Hematopoietic multipotent progenitor cell treated with erythropoietin and hydrocortisone succinate and interleukin-3 and kit ligand, for 8 days (in vitro differentiated cells): ENCODE measurements at regions not wholly inside any gene's neighbourhood (a gene's known extent, or its start where the extent isn't known, plus 50 kb on each side); places are given as distances from the start of the nearest gene placed in this dataset.

ENCODE experiments used
- DNase-seq: peaks from one replicate; pipeline ENCODE4 v3.0.0-alpha.2; 2015

DNA sequence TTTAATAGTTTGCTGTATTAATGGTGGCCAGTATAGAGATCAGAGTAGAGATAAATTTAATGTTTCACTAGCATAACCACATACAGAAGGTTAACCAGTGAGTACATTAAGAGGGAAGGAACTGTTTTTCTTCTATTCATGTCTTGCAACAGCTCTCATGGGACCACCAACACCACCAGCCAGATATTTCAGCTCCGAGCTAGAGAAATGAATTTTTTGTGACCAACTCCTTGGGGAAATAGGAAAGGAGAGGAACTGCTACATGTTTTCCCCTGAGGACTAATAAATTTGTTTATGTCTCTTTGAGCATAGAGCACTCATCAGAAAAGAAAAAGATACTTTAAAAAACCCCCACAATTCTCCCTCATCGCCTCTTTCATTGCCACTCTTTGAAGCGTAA, 247.5 kb downstream of the MBNL1 start:
- DNase-seq, result no peak

DNA sequence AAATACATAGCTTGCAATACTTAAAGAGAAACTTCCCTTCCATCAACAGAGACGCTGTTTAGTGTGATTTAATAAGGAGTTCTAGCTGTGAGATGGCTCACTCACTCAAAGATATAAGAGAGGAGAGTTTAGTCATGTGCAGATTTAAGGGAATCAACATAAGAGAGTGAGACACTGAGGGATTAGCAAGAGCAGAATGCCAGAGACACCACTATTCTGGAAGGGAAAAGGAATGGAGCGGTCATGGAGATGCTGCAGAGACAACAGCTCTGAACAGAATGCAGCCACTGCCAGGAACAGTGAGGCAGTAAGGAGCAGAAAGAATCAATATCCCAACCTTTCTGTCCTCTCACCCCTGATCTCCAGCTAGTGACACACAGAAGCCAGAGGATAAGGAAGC, 248.8 kb downstream of the MBNL1 start:
- DNase-seq, result no peak

DNA sequence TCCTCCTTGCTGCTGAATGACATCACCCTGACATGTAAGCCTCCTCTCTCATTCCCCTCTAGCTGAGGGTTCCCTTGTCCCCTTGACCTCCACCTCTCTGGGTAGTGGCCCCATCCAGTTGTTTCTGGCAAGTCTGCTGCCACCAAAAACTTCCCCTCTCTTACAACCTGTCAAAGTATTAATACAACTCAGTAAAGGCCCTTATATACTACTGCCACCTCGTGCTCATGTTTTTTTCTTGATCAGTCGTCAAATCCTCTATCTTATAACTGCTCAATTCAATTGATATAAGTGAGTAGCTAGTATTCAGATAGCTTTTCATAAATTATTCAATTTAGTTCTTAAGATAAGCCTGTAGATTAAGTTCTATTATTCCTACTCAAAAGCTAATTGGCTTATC, 249.6 kb downstream of the MBNL1 start:
- no peak for DNase-seq

DNA sequence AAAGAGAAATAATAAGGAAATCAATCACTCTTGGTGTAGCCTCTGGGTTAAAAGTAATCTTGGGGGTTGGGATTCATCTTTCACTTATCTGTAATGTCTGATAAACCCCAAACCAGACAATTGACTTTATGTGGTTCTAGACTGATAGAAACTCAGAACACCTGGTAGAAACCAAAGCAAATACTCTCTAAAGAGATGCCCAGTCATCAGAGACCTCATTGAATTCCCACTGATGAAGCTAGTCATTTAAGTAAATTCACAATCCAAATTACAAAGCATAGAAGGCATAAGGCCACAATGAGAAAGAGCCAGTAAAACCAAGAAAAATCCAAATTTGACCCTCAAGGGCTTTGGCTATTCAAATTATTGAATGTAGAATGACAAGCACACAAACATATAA, 250.6 kb downstream of the MBNL1 start:
- no peak for DNase-seq

DNA sequence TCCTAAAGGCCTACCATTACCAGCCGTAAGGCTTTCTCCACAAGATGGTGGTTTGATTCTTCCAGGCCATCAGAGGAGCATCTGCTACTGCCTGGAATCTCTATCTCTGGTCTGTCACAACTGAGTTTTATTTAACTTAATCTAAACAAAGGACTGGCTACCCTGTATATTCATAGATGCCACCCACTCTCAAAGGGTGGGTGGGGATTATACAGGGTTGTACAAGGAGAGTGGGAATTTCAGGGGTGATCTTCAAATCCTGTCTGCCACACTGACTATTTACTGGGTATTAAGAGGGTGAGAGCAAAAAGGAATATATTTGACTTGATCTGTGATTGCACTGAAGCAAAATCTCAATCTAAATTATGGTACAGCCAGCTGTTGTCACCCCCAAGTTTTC, 253.3 kb downstream of the MBNL1 start:
- no peak for DNase-seq

DNA sequence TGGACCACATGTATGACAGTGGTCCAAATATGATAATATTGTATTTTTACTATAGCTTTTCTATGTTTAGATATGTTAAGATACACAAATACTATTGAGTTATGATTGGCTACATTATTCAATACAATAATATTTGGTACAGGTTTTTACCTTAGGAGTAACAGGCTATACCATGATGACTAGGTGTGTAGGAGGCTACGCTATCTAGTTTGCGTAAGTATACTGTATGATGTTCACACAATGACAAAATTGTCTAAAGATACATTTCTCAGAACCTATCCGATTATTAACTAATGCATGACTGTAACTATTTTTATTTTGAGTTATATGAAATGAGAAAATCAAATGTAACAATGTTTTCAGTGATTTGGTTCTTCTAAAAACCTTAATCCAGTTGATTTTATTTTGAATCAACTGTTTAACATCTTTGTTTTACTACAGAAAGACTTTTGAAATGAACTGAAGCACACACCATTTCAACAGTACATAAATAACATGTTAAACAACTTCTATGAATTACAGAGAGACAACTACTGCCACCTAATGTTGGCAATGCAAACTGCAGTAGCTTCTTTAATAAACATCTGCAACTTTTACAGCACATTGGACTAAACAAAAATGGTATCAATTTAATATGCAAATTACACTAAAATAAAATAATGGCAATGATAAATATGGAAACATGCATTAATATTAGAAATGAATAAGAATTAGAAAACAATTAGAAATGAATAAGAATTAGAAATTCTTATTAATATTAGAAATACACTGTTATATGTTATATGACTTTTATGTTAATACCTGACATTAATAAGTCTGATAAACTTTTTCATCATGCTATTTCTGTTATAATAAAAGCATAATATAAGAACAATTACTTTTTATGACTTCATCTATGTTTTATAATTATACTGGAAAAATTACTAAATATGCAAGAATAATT, 255.7 kb downstream of the MBNL1 start:
- DNase-seq, result peak; percentile 77

DNA sequence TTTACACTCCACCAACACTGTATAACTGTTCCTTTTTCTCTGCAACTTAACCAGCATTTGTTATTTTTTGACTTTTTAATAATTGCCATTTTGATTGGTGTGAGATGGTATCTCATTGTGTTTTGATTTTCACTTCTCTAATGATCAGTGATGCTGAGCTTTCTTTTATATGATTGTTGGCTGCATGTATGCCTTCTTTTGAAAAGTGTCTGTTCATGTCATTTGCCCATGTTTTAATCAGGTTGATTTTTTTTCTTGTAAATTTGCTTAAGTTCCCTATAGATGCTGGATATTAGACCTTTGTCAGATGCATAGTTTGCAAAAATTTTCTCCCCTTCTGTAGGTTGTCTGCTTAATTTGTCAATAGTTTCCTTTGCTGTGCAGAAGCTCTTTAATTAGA, 263.0 kb downstream of the MBNL1 start:
- DNase-seq, result no peak

DNA sequence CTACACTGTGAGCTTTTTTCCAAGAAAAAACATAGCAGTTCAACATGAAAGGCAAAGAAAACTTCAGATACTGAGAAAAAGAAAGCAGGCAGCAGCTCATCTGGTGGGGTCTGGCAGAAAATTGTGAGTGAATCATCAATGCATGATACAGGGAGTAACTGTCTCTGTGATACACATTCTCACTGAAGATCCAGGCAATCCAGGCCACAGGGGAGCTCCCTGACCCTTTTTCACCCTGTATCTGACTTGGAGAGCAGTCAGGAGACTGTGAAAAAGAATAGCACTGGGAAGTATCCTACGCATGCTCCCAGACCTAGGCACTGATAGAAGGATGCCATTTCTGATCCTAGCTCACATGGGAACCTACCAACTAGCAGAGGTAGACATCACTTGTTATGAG, 269.8 kb downstream of the MBNL1 start:
- no peak for DNase-seq

DNA sequence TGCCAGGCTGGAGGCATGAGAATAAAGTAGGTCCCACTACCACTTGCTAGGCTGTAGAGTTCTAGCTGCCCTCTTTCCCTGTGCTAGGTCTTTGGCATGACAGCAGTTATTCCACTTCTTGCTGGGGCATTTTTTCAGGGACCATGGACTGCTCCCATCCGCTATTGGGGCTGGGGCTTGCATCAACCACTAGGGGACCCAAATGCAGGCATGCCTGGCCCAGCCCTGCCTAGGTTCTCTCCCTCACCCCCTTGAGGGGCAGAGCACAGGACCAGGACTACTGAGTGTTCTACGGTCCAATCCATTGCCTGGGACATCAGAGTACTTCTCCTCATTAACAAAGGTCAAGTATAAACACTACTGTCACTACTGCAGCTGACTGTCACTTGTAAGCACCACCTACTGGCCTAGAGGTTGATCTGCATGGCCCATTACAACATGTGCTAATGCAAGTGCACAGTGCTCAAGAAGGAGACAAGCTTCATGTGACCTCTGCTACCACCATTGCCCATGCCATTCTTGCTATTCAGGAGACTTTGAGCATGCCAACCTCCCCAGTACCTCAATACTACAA, 270.5 kb downstream of the MBNL1 start:
- DNase-seq, result peak; percentile 47

DNA sequence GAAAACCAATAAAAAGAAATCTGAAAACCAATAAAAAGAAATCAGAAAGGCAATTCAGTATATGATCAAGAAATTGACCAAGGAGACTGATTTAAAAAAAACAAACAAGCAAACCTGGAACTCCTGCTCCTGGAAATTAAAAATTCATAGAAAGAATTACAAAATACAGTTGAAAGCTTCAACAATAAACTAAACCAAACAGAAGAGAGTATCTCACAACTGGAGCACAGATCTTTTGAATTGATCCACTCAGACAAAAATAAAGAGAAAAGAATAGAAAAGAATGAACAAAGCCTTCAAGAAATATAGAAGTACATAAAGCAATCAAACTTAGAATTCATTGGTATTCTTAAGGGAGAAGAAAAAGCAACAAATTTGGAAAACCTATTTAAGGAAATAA, 271.4 kb downstream of the MBNL1 start:
- no peak for DNase-seq

DNA sequence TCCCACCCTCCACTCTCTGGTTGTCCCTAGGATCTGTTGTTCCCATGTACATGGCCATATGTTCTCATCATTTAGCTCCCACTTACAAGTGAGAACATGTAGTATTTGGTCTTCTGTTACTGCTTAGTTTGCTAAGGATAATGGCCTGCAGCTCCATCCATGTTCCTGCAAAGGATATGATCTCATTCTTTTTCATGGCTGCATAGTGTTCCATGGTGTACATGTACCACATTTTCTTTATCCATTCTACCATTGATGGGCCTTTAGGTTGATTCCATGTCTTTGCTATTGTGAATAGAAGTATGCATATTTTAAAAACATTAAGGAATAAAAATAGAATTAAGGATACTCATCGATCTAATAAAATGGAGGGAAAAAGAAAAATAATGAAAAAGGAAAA, 278.4 kb downstream of the MBNL1 start:
- DNase-seq, result no peak

DNA sequence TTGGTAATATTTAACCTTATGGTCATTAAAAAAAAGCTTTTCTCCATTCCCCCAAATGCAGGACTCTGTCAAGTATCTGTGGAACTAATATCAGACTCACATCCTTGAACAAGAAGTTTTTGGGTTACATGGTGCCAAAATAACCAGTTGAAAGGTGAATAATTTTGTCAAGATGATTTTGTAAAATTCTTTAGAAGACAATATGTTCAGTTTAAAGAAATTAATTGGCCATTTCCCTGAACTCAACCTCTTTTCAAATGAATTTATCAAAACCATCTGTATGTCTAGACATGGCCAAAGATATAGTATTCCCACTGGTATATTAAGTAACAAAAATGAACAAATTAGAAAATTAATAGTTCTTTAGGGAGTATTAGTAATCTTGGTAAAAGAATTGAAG, 280.5 kb downstream of the MBNL1 start:
- no peak for DNase-seq

DNA sequence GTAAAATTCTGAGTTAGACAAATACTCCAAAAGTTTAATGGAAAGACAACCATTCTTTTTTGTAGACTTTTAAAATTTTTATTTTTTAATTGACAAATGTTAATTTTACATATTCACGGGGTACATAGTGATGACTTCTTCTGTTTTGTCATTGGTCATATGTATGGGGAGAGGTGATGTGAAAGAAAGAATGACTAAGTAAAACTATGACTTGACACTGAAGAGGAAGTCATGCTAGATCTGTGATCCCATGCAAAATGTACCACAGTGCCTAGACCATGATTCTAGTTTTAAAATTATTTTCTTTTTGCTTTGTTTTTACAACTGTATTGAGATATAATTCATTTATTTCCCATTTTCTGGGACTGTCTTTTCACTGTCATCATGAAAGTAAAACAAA, 281.6 kb downstream of the MBNL1 start:
- DNase-seq, result no peak

DNA sequence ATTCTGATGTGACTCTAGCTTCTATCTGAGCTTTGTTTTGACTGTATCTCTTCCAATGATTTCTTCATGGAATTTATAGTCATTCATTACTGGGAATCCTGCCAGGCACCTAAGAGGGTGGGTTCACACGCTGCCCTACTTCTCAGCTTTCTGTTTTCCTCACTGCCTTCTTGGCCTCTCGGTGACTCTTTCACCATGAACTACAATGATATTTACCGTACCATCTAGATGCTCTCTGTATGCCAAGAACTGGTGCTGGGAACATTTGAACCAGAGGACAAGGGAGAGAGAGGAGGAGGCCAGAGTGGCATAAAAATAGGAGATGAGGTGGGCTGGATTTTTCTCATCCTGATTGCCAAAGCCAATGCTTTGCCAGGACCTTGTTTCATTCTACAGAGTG, 280.0 kb upstream of the P2RY1 start:
- no peak for DNase-seq

DNA sequence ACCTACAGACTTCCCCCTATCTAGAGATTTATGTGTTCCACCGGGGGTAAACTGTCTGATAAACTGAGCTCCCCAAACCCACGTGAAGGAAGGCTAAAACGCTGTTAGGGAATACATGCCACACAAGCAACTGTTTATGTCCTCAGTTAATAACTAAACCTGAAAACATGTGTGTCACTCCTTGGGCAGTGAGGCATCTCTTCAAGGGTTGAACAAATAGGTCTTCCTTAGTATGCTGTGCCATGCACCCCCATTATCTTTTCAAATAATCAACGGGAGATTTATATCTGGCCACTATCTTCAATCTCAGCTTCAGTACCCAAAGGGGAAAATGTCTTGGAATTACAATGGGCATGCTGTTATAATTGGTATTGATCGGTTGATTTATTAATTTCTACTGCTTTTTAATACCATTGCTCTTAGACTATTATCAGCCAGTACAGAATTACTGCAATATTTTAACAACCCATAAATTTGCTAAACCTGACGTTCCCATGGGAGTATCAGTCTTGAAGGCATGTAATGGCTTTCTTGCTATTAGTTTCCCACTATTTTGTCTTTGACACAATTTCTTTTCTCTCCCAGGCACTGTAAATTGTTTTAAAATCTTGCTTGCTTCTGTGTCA, 279.2 kb upstream of the P2RY1 start:
- DNase-seq, result no peak

DNA sequence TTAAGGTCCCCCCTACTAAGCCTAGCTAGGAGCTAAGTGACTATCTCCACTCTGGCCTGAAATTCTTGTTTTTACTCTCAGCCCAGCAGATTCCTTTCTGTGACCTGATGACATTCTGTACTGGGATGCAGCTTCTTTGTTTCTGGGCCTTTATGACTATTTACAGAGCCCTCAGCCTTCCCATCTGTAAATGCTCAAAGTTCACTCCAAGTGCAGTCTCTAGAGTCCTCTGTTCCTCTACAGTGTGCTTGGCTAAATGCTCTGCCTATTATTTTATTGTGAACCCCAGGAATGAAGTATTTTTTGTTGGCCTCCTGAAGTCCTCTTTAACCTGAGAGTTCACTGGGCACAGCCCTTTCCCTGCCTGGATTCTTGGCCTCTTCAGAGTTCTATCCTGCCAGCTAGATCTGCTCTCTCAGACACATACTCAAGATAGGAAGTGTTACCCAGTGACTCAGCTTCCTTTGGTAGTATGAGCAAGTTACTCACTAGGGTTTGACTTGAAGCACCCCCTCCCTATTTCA, 278.1 kb upstream of the P2RY1 start:
- no peak for DNase-seq

DNA sequence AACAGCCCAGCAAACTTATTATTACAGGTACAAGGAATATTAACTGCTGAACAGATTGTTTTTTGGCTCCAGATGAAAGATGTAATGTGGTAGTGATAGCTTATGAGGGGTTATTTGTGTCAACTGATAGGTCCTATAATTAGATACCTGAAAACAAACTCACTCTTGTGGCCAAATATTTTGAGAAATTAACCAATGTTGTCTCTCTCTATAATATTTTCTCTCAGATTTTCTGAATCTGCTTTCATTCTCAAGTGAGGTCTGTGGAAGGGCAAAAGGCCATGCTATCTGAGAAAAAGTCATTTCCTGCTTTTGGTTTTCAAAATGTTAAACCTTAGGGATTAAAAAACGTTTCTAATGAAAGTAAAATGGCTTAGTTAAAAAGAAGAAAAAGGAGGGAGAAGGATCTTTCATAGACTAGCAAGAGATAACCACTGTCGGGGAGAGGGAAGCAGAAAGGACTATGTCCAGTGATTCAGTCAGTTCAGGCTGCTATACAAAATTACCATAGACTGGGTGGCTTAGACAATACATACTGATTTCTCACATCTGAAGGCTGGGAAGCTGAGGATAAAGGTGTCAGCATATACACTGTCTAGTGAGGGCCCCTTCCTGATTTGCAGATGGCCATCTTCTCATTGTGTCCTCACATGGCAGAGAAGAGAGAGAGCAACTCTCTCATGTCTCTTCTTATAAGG, 277.5 kb upstream of the P2RY1 start:
- DNase-seq, result no peak

DNA sequence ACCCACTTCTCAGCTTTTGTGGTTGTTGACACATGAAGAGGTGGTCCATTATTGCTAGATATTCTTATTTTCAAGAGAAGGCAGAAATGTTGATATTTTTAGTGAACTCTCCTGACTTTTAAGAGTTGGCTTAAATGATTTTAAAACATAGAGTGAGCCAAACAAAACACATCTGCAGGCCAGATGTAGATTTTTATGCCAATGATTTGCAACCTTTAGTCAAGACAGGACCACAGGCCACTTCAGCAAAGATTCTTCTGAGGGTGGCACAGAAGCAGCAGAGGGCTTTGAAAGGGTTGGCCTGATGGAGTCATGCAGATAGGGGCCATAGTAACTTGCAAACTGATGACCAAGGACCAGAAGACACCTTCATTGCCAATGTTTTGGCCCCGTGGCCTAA, 276.5 kb upstream of the P2RY1 start:
- DNase-seq, result no peak

DNA sequence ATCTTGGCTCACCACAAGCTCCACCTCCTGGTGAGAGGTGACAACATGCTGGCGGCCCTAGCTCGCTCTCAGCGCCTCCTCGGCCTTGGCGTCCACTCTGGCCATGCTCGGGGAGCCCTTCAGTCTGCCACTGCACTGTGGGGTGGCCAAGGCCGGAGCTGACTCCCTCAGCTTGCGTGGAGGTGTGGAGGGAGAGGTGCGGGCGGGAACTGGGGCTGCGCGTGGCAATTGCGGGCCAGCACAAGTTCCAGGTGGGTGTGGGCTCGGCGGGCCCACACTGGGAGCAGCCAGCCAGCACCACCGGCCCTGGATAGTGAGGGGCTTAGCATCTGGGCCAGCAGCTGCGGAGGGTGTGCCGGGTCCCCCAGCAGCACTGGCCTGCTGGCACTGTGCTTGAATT, 275.7 kb upstream of the P2RY1 start:
- no peak for DNase-seq

DNA sequence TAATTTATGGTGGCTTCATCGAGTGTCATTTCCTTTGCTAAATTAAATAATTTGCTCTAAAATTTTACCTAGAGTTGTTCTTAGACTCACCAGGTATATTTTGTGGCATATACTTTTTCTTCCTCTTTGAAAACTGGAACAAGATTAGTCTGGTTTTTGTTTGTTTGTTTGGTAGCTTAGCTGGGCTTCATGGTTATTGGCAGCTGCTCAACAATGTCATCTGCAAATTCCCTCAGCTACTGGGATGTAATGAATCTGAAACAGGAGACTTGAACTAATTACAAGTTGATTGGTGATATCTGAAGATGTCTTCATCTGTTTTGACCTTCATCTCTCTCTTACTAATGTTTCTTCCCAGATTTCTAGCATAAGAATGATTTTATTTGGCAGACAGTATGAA, 270.5 kb upstream of the P2RY1 start:
- no peak for DNase-seq

DNA sequence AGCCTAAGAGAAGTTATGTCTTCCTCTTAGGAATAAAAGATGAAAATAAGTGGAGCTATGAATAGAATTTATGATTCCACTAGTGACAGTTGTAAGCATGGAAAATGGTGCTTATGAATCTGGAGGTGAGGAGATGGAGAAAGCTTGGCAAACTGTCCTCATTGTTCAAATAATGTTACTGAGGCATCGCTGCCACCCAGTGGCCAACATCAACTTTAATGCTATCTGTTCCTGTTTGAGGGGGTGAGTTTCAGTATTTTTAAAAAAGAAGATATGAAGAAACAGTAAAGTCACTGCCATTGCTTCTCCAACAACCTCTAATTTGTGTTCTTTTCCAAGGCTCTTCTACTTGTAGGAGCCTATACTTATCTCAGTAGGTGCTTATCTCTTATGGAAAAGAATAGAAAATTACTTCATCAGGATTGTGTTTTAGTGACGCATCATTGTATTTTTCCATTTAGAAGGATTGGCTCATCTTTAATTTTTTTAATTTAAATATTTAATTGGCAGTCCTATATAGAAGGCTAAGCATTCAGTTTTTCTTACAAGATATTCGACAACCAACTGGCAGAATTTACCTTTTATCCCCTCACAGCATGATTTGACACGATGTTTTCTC, 260.4 kb upstream of the P2RY1 start:
- DNase-seq, result peak; percentile 74

DNA sequence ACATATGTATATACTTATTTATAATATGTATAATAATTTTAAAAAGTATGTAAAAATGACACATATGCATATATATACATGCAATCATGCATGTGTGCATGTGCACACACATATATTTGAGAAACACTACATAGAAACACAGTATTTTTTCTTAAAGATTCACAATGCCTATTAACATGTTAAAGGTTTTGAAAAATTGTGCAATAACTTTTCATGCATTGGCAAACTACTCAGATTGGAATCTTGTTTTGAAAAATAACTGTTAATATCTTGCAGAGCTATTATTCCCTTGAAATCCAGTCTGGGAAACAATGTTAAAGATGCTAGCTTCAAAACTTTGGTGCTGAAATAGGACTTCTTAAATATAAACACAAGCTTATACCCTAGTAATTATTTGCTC, 256.2 kb upstream of the P2RY1 start:
- DNase-seq, result no peak

DNA sequence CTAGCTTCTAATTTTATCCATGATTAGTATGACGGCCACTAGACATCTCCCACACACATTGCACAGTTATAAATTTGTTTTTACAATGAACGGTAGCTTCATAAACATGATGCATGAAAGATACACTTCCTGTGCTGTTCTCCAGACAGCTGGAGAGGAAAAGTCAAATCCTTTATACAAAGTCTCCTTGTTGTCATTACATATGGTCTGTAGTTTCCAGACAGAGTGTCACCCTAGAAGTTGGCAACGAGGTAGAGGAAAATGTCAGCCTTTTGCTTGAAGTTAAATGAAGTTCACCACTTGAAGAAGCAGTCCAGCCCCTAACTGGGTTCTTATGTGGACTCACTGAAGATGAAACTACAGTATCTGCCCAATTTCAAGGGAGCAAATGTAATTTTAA, 253.0 kb upstream of the P2RY1 start:
- no peak for DNase-seq
